ENCODE measurements at regions not wholly inside any gene's neighbourhood (a gene's known extent, or its start where the extent isn't known, plus 50 kb on each side); places are given as distances from the start of the nearest gene placed in this dataset.
"Not testable (repeated sequence)": the region's sequence is repeated elsewhere in the genome, so short reads cannot be mapped to it uniquely, and the experiment has no call there.

DNA sequence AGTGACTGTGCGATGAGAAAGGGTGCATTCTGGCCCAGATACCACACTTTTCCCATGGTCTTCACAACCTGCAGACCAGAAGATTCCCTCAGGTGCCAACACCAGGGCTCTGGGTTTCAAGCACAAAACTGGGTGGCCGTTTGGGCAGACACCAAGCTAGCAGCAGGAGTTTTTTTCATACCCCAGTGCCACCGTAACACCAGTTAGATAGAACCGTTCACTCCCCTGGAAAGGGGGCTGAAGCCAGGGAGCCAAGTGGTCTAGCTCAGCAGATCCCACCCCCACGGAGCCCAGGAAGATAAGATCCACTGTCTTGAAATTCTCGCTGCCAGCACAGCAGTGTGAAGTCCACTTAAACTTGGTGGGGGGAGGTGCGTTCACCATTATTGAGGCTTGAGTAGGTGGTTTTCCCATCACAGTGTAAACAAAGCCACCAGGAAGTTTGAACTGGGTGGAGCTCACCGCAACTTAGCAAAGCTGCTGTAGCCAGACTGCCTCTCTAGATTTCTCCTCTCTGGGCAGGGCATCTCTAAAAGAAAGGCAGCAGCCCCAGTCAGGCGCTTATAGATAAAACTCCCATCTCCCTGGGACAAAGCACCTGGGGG is 119.4 kb upstream of the GHITM start:
- H3K9me3 ChIP-seq (ENCODE audit: control insufficient read depth, low read length); H3K4me3 ChIP-seq (ENCODE audit: low read length in 2 of 2); H3K4me1 ChIP-seq (ENCODE audit: control insufficient read depth in 1 of 2, insufficient read depth in 2 of 2, low read length in 2 of 2); H3K27me3 ChIP-seq (ENCODE audit: control insufficient read depth in 1 of 2, insufficient read depth in 2 of 2, low read length in 1 of 2); intact Hi-C loops (cut with DNase I); H3K27ac ChIP-seq (ENCODE audit: low read depth in 1 of 2, low read length in 2 of 2); H3K36me3 ChIP-seq (ENCODE audit: control insufficient read depth in 1 of 2, insufficient read depth in 2 of 2, low read length in 1 of 2); DNase-seq; ATAC-seq (ENCODE audit: low FRiP score): not testable (repeated sequence)
- 84% methylated on average over 9 of the region's 9 CpGs for WGBS, 2 donors

DNA sequence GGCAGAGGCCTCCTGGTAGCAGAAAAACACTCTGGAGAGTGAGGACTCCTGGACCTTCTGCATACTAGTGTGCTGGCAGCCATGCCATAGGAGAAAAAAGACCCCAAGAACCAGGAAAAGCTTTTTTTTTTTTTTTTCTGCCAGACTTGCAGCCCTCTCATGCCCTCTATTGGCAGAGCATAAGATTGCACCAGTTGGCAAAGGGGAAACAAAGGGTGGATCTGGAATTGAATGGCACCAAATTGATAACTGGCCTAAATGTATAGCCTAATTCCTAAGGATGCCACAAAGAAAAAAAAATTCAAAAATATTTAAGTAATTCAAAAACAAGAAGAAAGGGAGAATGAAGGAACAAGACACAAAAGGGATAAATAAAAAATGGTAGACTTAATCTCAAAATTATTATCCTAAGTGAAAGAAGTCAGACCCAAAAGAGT is 112.5 kb upstream of the GHITM start:
- DNase-seq (no peak), ATAC-seq (ENCODE audit: low FRiP score) (no peak)
- H3K4me1 ChIP-seq (ENCODE audit: control insufficient read depth in 1 of 2, insufficient read depth in 2 of 2, low read length in 2 of 2): no peaks in the 10 kb centered on the region
- no peaks in the 10 kb centered on the region for H3K27me3 ChIP-seq (ENCODE audit: control insufficient read depth in 1 of 2, insufficient read depth in 2 of 2, low read length in 1 of 2)
- no peak overlapping the region for H3K4me3 ChIP-seq (ENCODE audit: low read length in 2 of 2)
- peaks cover 1% of the 10 kb centered on the region for H3K9me3 ChIP-seq (ENCODE audit: control insufficient read depth, low read length)
- no peaks in the 10 kb centered on the region for H3K36me3 ChIP-seq (ENCODE audit: control insufficient read depth in 1 of 2, insufficient read depth in 2 of 2, low read length in 1 of 2)
- intact Hi-C loops (cut with DNase I): no loop called here
- H3K27ac ChIP-seq (ENCODE audit: low read depth in 1 of 2, low read length in 2 of 2): no peak overlapping the region

DNA sequence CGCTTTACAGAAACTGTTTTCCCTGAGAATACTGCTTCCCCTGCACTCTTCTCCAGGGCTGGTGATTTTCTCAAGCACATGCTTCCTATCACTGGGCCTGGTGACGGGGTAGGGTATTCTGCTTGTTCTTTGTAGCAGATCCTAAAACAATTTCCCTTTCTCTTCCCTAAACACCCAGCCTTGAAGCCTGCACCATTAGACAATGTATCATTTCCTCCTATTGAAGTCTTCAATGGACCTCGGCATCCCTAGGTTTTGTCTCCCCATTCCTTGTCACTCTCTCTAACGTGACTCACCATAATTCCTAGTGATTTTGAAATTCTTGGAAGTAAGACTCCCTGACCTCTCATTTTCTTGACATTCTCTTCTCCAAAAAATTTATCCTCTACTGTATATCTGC is 109.5 kb upstream of the GHITM start:
- Histone ChIP-seq H3K4me1 (ENCODE audit: control insufficient read depth in 1 of 2, insufficient read depth in 2 of 2, low read length in 2 of 2) (no peaks in the 10 kb centered on the region), H3K9me3 (ENCODE audit: control insufficient read depth, low read length) (peaks cover 1% of the 10 kb centered on the region), H3K36me3 (ENCODE audit: control insufficient read depth in 1 of 2, insufficient read depth in 2 of 2, low read length in 1 of 2) (no peaks in the 10 kb centered on the region), H3K27me3 (ENCODE audit: control insufficient read depth in 1 of 2, insufficient read depth in 2 of 2, low read length in 1 of 2) (no peaks in the 10 kb centered on the region), H3K27ac (ENCODE audit: low read depth in 1 of 2, low read length in 2 of 2) (no peak overlapping the region), H3K4me3 (ENCODE audit: low read length in 2 of 2) (no peak overlapping the region)
- ATAC-seq (ENCODE audit: low FRiP score): no peak
- intact Hi-C loops (cut with DNase I): no loop called here
- WGBS, 2 donors: 83 to 84% methylated on average over 4 of the region's 4 CpGs
- no peak for DNase-seq

DNA sequence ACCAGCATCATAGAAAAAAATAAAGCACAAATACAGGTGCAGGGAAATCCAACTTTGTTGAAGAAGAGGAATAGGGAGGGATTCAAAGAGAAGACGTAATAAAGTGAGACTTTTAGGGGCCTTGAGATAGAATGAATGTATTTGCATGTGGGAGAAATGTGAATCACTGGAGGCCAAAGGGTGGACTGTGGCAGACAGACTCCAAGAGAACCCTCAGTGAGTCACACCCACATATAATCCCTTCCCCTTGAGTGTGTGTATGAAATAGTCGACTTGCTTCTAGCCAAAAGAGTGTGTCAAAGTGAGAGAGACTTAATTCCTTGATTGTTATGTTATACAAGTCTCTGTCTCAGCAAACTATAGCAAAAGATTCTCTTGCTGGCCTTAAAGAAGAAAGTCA is 101.3 kb upstream of the GHITM start:
- Histone ChIP-seq H3K27me3 (ENCODE audit: control insufficient read depth in 1 of 2, insufficient read depth in 2 of 2, low read length in 1 of 2) (no peaks in the 10 kb centered on the region), H3K36me3 (ENCODE audit: control insufficient read depth in 1 of 2, insufficient read depth in 2 of 2, low read length in 1 of 2) (no peaks in the 10 kb centered on the region), H3K4me3 (ENCODE audit: low read length in 2 of 2) (no peak overlapping the region), H3K9me3 (ENCODE audit: control insufficient read depth, low read length) (peaks cover 4% of the 10 kb centered on the region), H3K27ac (ENCODE audit: low read depth in 1 of 2, low read length in 2 of 2) (no peak overlapping the region), H3K4me1 (ENCODE audit: control insufficient read depth in 1 of 2, insufficient read depth in 2 of 2, low read length in 2 of 2) (no peaks in the 10 kb centered on the region)
- DNase-seq (no peak), ATAC-seq (ENCODE audit: low FRiP score) (no peak)
- intact Hi-C loops (cut with DNase I): no loop called here
- WGBS, 2 donors: 80 to 85% methylated on average over 2 of the region's 2 CpGs

DNA sequence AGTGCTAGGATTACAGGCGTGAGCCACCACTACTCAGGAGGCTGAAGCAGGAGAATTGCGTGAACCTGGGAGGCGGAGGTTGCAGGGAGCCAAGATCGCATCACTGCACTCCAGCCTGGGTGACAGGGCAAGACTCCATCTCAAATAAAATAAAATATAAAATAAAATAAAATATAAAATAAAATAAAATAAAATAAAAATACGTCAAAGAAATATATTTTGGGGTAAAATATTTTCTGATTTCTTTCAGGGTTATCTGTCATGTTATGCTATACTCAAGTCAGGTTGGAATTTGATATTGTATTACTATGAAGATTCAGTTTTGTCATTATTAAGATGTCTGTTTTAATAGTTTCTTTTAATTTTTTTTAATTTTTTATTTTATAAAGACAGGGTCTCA is 99.4 kb upstream of the GHITM start:
- intact Hi-C loops (cut with DNase I): no loop called here

DNA sequence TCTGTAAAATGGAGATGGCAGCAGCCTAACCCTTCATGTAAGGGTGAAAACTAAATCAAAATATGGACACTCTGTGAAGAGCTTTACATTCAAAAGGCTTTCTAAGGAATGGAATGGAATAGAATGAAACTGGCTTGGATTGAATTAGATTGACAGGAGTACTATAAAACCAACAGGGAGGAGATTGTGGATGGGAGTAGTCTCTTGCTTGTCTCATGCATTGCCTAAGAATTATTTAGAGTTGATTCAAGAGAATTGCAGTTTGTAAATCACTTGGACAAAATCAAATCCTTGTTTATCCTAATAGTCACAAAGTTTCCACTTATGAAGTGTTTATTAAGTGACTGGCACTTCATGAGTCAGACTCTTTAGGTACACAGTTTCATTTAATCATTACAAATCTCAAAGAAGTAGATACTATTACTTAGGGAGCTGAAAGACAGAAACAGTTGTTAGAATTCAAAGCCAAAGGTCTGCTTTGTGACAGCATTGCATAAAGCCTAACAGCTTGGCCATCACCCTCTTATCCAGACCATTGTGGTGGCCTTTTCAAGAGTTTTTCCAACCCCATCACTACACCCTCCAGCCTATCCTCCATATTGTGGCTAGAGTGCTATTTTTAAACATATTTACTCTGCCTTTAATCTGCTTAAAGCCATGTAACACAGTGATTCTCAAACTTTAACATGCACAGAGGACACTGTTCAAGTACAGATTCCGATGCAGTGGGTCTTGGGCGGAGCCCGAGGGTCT is 91.9 kb upstream of the GHITM start:
- Histone ChIP-seq H3K27ac (ENCODE audit: low read depth in 1 of 2, low read length in 2 of 2) (no peak overlapping the region), H3K4me1 (ENCODE audit: control insufficient read depth in 1 of 2, insufficient read depth in 2 of 2, low read length in 2 of 2) (no peaks in the 10 kb centered on the region), H3K4me3 (ENCODE audit: low read length in 2 of 2) (no peak overlapping the region), H3K27me3 (ENCODE audit: control insufficient read depth in 1 of 2, insufficient read depth in 2 of 2, low read length in 1 of 2) (no peaks in the 10 kb centered on the region), H3K36me3 (ENCODE audit: control insufficient read depth in 1 of 2, insufficient read depth in 2 of 2, low read length in 1 of 2) (no peaks in the 10 kb centered on the region), H3K9me3 (ENCODE audit: control insufficient read depth, low read length) (no peaks in the 10 kb centered on the region)
- ATAC-seq (ENCODE audit: low FRiP score) (no peak), DNase-seq (no peak)
- 68 to 71% methylated on average over 3 of the region's 3 CpGs for WGBS, 2 donors
- intact Hi-C loops (cut with DNase I): no loop called here

More for the DNA sequence above, 99.4 kb upstream of the GHITM start:
- no peak overlapping the region for H3K4me3 ChIP-seq (ENCODE audit: low read length in 2 of 2)
- H3K36me3 ChIP-seq (ENCODE audit: control insufficient read depth in 1 of 2, insufficient read depth in 2 of 2, low read length in 1 of 2): no peaks in the 10 kb centered on the region
- H3K9me3 ChIP-seq (ENCODE audit: control insufficient read depth, low read length): peaks cover 4% of the 10 kb centered on the region
- no peak for DNase-seq
- ATAC-seq (ENCODE audit: low FRiP score): no peak
- no peak overlapping the region for H3K27ac ChIP-seq (ENCODE audit: low read depth in 1 of 2, low read length in 2 of 2)
- no peaks in the 10 kb centered on the region for H3K4me1 ChIP-seq (ENCODE audit: control insufficient read depth in 1 of 2, insufficient read depth in 2 of 2, low read length in 2 of 2)
- WGBS, 2 donors: 83 to 84% methylated on average over 5 of the region's 5 CpGs
- H3K27me3 ChIP-seq (ENCODE audit: control insufficient read depth in 1 of 2, insufficient read depth in 2 of 2, low read length in 1 of 2): no peaks in the 10 kb centered on the region

DNA sequence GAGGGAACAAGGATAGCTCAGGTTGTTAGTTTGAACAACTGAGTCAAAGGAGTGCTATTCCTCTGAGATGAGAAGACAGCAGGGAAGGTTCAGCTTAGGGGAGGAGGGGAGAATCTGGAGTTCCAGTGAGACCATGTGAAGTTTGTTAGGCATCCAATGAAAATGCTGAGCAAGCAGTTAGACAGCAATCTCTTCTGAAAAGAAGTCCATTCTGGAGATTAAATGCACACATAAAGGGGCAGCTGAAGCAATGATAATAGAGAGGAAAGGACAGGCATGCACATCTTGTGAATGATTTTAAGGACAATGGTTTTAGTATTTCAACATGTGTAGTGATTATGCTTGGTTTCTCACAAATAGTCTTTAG is 89.7 kb upstream of the GHITM start:
- H3K27ac ChIP-seq (ENCODE audit: low read depth in 1 of 2, low read length in 2 of 2): no peak overlapping the region
- no peaks in the 10 kb centered on the region for H3K4me1 ChIP-seq (ENCODE audit: control insufficient read depth in 1 of 2, insufficient read depth in 2 of 2, low read length in 2 of 2)
- H3K27me3 ChIP-seq (ENCODE audit: control insufficient read depth in 1 of 2, insufficient read depth in 2 of 2, low read length in 1 of 2): no peaks in the 10 kb centered on the region
- no peak for ATAC-seq (ENCODE audit: low FRiP score)
- intact Hi-C loops (cut with DNase I): no loop called here
- no peaks in the 10 kb centered on the region for H3K36me3 ChIP-seq (ENCODE audit: control insufficient read depth in 1 of 2, insufficient read depth in 2 of 2, low read length in 1 of 2)
- no peak for DNase-seq
- no peak overlapping the region for H3K4me3 ChIP-seq (ENCODE audit: low read length in 2 of 2)
- H3K9me3 ChIP-seq (ENCODE audit: control insufficient read depth, low read length): no peaks in the 10 kb centered on the region

DNA sequence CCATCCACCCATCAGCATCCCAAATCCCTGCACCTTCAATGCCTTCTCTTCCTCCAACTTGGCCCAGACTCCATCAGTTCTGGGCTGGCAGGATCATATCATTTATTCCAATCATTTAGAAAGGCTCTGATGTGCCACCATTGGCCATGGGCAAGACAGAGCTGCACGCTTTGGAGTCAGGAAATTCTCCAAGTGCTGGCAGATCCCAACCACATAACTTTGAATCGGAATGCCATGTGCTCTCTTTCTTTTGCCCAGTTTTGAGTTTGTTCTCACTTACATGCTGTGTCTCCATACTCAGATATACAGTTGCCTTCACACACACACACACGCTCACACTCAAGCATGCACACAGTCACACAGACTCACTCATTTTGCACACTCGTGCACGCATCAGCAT is 85.7 kb upstream of the GHITM start:
- H3K4me3 ChIP-seq (ENCODE audit: low read length in 2 of 2): no peak overlapping the region
- intact Hi-C loops (cut with DNase I): no loop called here
- 67 to 70% methylated on average over 5 of the region's 5 CpGs for WGBS, 2 donors
- no peaks in the 10 kb centered on the region for H3K36me3 ChIP-seq (ENCODE audit: control insufficient read depth in 1 of 2, insufficient read depth in 2 of 2, low read length in 1 of 2)
- DNase-seq (no peak), ATAC-seq (ENCODE audit: low FRiP score) (no peak)
- peaks cover 2% of the 10 kb centered on the region for H3K9me3 ChIP-seq (ENCODE audit: control insufficient read depth, low read length)
- H3K27me3 ChIP-seq (ENCODE audit: control insufficient read depth in 1 of 2, insufficient read depth in 2 of 2, low read length in 1 of 2): peaks cover 0 to 1% of the 10 kb centered on the region in 2 donors
- H3K4me1 ChIP-seq (ENCODE audit: control insufficient read depth in 1 of 2, insufficient read depth in 2 of 2, low read length in 2 of 2): no peaks in the 10 kb centered on the region
- H3K27ac ChIP-seq (ENCODE audit: low read depth in 1 of 2, low read length in 2 of 2): no peak overlapping the region

DNA sequence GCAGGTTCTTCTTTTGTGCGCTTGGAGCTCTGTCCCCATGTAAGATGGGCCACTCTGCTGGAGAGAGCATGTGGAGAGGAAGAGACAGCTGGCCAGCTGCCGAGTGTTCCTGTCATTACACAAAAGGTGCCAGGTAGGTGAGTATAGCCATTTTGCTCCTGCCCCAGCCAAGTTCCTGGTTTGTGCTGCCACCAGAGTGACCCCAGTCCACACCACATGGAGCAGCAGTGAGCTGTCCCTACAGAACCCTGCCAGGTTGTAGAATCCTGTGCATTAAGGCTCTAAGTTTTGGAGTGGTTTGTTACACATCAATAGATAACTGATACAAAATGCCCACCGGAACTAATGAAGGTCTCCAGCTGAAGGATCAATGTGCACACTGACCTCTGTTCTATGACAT is 84.6 kb upstream of the GHITM start:
- intact Hi-C loops (cut with DNase I): no loop called here
- H3K27me3 ChIP-seq (ENCODE audit: control insufficient read depth in 1 of 2, insufficient read depth in 2 of 2, low read length in 1 of 2): peaks cover 0 to 1% of the 10 kb centered on the region in 2 donors
- no peaks in the 10 kb centered on the region for H3K4me1 ChIP-seq (ENCODE audit: control insufficient read depth in 1 of 2, insufficient read depth in 2 of 2, low read length in 2 of 2)
- DNase-seq: no peak
- no peak overlapping the region for H3K4me3 ChIP-seq (ENCODE audit: low read length in 2 of 2)
- no peak overlapping the region for H3K27ac ChIP-seq (ENCODE audit: low read depth in 1 of 2, low read length in 2 of 2)
- H3K9me3 ChIP-seq (ENCODE audit: control insufficient read depth, low read length): peaks cover 2% of the 10 kb centered on the region
- WGBS, 2 donors: 84 to 86% methylated on average over 3 of the region's 3 CpGs
- no peaks in the 10 kb centered on the region for H3K36me3 ChIP-seq (ENCODE audit: control insufficient read depth in 1 of 2, insufficient read depth in 2 of 2, low read length in 1 of 2)
- ATAC-seq (ENCODE audit: low FRiP score): no peak

Data from aorta (tissue), 5 donors.